Left ventricle myocardium superior (tissue), 1 donor: ENCODE measurements at regions not wholly inside any gene's neighbourhood (a gene's known extent, or its start where the extent isn't known, plus 50 kb on each side); places are given as distances from the start of the nearest gene placed in this dataset.

Source experiments
- ATAC-seq: fragments of 200-7000 bp; cut with Tn5 transposase; one replicate; pipeline ENCODE4 v1.9.1; 2020; ENCODE audit warnings: mild to moderate bottlenecking, moderate library complexity
- DNase-seq: peaks from one replicate; pipeline ENCODE4 v3.0.0-alpha.2; 2020
- intact Hi-C: fragments of 100-400 bp; cut with micrococcal nuclease; formaldehyde crosslinking; loops from one replicate; pipeline ENCODE4 v1.11.0; 2022
- donor health status: DM: no; HTN: yes; CAD: no; lungs with severe emphysema.

- intact Hi-C loops: loop anchor here (10.0 kb wide), 1 partner anchor 960 kb away; no protein-coding TSS in a partner anchor
Observed at GRCh38 chr6:153804755-153805330, 234.2 kb upstream of the OPRM1 start.

DNA sequence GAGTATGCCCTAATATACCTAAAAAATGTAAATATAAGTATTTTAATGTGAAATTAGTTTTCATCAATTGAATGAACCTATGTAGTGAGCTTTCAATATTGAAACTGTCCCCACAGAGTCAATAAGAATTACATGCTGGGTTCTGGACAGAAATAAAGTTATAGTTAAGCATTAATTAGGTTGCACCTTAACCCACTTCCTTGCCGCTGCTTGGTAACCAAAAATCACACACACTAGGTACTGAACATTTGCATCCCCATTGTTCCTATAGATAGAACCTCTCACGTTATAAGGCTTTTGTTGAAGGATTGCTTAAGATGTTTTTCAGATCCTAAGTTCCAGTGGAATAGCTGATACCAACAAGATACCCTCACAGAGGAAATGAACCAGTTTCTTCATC lies 237.1 kb upstream of the OPRM1 start:
- ATAC-seq (no peak), DNase-seq (no peak)
- intact Hi-C loops: loop anchor here (10.0 kb wide), 1 partner anchor 957 kb away; no protein-coding TSS in a partner anchor

More at GRCh38 chr6:153804755-153805330, 234.2 kb upstream of the OPRM1 start:
- DNase-seq (no peak), ATAC-seq (no peak)

- intact Hi-C loops: loop anchor here (10.0 kb wide), 1 partner anchor 956 kb away; no protein-coding TSS in a partner anchor
- ATAC-seq (no peak), DNase-seq (no peak)
Observed at GRCh38 chr6:153800580-153801188, 238.4 kb upstream of the OPRM1 start.

DNA sequence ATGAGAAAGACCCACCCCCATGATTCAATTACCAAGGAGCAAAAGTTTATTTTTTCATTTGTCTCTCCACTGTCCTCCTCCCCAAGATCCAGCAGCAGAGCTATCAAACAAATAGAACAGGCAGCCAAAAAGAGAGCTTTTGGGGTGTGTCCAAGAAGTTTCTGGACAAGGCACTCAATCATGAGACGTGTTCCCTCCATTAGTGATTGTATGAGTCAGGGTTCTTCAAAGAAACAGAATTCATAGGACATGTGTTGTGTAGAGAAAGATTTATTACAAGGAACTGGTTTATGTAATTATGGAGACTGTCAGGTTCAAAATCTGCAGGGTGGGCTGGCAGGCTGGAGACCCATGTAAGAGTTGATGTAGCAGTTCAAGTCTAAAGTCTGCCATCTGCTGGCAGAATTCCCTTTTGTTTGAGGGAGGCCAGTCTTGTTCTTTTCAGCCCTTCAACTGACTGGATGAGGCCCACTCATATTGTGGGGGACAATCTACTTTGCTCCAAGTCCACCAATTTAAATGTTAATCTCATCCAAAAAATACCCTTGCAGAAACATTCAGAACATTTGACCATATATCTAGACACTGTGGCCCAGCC lies 248.1 kb upstream of the OPRM1 start:
- intact Hi-C loops: no loop called here
- no peak for ATAC-seq

DNA sequence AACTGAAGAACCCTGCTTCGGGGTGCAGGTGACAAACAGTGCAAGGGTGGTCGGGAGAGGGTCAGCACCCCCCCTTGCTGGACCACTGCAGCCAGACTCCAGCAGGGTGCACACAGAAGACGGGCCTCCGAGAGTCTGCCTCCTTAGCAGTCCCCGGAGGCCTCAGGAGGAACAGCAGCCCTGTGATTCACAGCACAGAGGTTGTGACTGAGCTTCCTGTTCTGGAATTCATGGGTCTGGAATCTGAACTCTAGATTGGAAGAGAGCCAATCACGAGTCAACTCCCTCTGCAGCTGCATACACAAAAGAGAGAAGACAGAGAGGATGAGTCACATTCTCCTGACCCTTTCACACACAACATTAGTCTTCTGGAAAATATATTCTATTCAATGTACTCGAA lies 249.0 kb upstream of the OPRM1 start:
- DNase-seq (no peak), ATAC-seq (no peak)
- intact Hi-C loops: no loop called here

More for the DNA sequence above, 248.1 kb upstream of the OPRM1 start:
- DNase-seq: no peak

DNA sequence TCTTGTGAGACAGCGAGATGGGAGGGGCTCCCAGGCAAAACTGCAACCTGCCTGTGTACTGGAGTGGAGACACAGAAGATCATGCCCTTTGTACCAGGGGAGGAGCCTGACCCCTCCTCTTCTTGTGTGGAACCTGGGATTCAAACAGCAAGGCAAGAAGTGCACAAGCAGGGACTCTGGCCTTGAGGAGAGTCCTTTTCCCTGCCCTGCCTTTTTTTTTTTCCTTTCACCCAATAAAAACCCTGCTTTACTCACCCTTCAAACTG lies 251.8 kb upstream of the OPRM1 start:
- ATAC-seq: no peak

GRCh38 chr6:153781306-153781705 lies 257.7 kb upstream of the OPRM1 start:
- DNase-seq (no peak), ATAC-seq (no peak)
- intact Hi-C loops: no loop called here

More for the DNA sequence above, 251.8 kb upstream of the OPRM1 start:
- intact Hi-C loops: no loop called here
- DNase-seq: no peak

GRCh38 chr6:153780011-153780410 lies 259.0 kb upstream of the OPRM1 start:
- ATAC-seq (no peak), DNase-seq (no peak)
- intact Hi-C loops: no loop called here

- DNase-seq: no peak
- no peak for ATAC-seq
- intact Hi-C loops: no loop called here
Observed at GRCh38 chr6:153778216-153778615, 260.8 kb upstream of the OPRM1 start.

- no peak for ATAC-seq
- intact Hi-C loops: no loop called here
- no peak for DNase-seq
Observed at GRCh38 chr6:153771577-153771976, 267.5 kb upstream of the OPRM1 start.

GRCh38 chr6:153767127-153767526 lies 271.9 kb upstream of the OPRM1 start:
- intact Hi-C loops: no loop called here
- no peak for DNase-seq
- no peak for ATAC-seq

DNA sequence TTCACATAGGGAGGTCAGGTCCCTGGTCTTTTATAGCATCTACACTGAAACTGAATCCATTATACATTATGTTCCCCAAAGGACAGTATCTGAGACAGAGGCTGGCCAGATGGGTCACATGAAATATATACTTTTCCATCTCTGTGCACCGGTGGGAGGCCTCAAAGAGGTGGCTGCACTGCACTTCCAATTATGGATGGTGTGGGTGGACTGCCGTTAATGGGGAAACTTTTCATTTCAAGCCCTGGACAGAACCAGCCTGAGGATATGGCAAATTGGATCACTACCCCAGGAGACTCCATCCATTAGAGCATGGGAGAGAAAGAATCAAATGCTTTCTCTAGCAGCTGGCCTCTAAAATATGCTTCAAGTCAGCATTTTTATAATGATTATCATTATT lies 280.5 kb upstream of the OPRM1 start:
- intact Hi-C loops: no loop called here
- no peak for ATAC-seq

GRCh38 chr6:153735761-153736160 lies 303.3 kb upstream of the OPRM1 start:
- DNase-seq (no peak), ATAC-seq (no peak)
- intact Hi-C loops: no loop called here

More for the DNA sequence above, 280.5 kb upstream of the OPRM1 start:
- no peak for DNase-seq

GRCh38 chr6:153729189-153729588 lies 309.9 kb upstream of the OPRM1 start:
- intact Hi-C loops: no loop called here
- DNase-seq: no peak

GRCh38 chr6:153727885-153728284 lies 311.2 kb upstream of the OPRM1 start:
- ATAC-seq (no peak), DNase-seq (no peak)
- intact Hi-C loops: no loop called here

More at GRCh38 chr6:153729189-153729588, 309.9 kb upstream of the OPRM1 start:
- no peak for ATAC-seq

DNA sequence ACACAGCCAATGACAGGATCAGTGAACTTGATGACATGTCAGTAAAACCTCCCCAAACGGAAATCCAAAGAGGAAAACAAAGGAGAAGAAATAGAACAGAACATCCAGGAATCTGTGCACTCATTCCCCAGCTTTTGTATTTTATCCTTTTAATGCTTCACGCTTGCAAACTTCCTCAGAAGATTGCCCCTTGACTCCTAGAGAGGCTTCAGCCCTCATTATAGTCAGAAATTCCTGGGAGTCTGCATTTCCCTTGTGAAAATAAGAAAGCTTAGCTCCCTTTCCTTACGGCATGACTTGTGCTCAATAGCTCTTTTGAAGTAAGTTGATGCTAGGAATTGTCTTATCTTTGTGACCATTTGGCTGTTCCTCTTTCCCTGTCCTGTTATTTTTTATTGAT lies 313.6 kb upstream of the OPRM1 start:
- intact Hi-C loops: no loop called here
- DNase-seq (no peak), ATAC-seq (no peak)

- no peak for ATAC-seq
- no peak for DNase-seq
- intact Hi-C loops: no loop called here
Observed at GRCh38 chr6:153720732-153721131, 318.3 kb upstream of the OPRM1 start.

- DNase-seq: no peak
- ATAC-seq: no peak
- intact Hi-C loops: no loop called here
Observed at GRCh38 chr6:153705429-153705828, 333.6 kb upstream of the OPRM1 start.

DNA sequence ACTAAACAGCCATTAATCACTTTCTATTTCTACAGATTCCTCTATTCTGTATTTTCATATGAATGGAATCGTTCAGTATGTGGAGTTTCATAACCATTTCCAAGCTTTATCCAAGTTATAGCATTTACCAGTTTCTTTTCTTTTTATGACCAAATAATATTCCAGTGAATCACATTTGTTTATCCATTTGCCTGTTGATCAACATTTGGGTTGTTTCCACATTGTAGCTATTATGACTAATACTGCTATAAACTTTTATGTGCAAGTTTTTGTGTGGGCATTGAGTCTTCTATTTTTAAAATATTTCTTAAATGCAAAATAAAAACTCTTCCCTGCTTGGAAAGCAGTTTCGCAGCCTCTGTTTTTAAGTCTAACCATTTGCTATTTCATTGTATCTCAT lies 336.4 kb upstream of the OPRM1 start:
- ATAC-seq (no peak), DNase-seq (no peak)
- intact Hi-C loops: no loop called here

- ATAC-seq (no peak), DNase-seq (no peak)
- intact Hi-C loops: no loop called here
Observed at GRCh38 chr6:153698637-153699036, 340.4 kb upstream of the OPRM1 start.

GRCh38 chr6:153698001-153698400 lies 341.0 kb upstream of the OPRM1 start:
- ATAC-seq (no peak), DNase-seq (no peak)
- intact Hi-C loops: no loop called here
